ENCODE measurements at regions not wholly inside any gene's neighbourhood (a gene's known extent, or its start where the extent isn't known, plus 50 kb on each side); places are given as distances from the start of the nearest gene placed in this dataset.

DNA sequence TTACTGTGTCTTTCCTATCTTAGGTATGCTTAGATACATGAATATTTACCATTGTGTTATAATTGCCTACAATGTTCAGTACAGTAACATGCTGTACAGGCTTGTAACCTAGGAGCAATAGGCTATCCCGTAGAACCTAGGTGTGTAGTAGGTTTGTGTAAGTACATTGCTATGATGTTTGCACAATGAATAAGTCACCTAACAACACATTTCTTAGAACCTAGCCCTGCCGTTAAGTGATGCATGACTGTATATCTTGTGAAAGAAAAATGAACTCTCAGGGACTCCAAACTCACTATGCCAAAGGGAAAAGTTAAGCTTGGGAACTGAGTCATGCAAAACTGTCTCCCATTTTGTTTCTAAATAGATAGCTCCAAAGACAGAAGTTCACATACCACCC is 91.5 kb upstream of the ACP3 start:
- no peaks in the 10 kb centered on the region for H3K27me3 ChIP-seq (ENCODE audit: low read length)
- H3K36me3 ChIP-seq (ENCODE audit: low read length): no peaks in the 10 kb centered on the region
- no peaks in the 10 kb centered on the region for H4K20me1 ChIP-seq (ENCODE audit: low read depth, low read length)
- H2AFZ ChIP-seq (ENCODE audit: low read depth, low read length, severe bottlenecking): no peak overlapping the region
- H3K9me3 ChIP-seq (ENCODE audit: insufficient read depth, low read length): no peaks in the 10 kb centered on the region
- H3K4me2 ChIP-seq (ENCODE audit: low read depth, low read length, poor library complexity, severe bottlenecking): no peak overlapping the region
- no peaks in the 10 kb centered on the region for H3F3A ChIP-seq (ENCODE audit: insufficient read depth)
- TF ChIP-seq, protein P1, sequence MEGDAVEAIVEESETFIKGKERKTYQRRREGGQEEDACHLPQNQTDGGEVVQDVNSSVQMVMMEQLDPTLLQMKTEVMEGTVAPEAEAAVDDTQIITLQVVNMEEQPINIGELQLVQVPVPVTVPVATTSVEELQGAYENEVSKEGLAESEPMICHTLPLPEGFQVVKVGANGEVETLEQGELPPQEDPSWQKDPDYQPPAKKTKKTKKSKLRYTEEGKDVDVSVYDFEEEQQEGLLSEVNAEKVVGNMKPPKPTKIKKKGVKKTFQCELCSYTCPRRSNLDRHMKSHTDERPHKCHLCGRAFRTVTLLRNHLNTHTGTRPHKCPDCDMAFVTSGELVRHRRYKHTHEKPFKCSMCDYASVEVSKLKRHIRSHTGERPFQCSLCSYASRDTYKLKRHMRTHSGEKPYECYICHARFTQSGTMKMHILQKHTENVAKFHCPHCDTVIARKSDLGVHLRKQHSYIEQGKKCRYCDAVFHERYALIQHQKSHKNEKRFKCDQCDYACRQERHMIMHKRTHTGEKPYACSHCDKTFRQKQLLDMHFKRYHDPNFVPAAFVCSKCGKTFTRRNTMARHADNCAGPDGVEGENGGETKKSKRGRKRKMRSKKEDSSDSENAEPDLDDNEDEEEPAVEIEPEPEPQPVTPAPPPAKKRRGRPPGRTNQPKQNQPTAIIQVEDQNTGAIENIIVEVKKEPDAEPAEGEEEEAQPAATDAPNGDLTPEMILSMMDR (IDR thresholded peaks at IDR 0.05; ENCODE audit: insufficient read depth, low read length, poor library complexity, severe bottlenecking): no peak
- no peak for TF ChIP-seq EZH2phosphoT487 (conservative IDR thresholded peaks at IDR 0.05; ENCODE audit: low read length)
- no peak overlapping the region for H3K9ac ChIP-seq (ENCODE audit: low read length)
- H3K4me3 ChIP-seq (ENCODE audit: insufficient read depth, low read length, poor library complexity, severe bottlenecking): no peak overlapping the region
- H3K79me2 ChIP-seq (ENCODE audit: insufficient read depth, low read length): no peaks in the 10 kb centered on the region
- H3K9me2 ChIP-seq (replicated peaks; ENCODE audit: insufficient read depth, low read length): no peaks in the 10 kb centered on the region
- no peak overlapping the region for H3K27ac ChIP-seq (ENCODE audit: low read depth, low read length)

DNA sequence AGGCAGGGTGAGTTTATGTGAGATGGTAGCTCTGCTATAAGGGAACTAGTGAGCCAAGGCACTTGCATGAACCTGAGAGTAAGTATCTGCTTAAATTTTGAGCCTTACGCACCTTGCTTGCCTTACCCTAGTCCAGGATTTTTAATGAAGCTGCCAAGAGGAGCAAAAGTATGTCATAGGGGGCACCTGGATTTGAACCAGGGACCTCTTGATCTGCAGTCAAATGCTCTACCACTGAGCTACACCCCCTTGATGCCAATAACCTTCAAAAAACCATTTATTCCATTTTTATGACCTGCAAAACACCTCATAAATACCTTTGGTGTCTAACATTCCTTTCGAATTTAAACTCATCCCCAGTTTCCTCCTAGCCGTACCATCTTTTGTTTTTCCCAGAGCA is 88.3 kb upstream of the ACP3 start:
- TF ChIP-seq, protein P1 (IDR thresholded peaks at IDR 0.05; ENCODE audit: insufficient read depth, low read length, poor library complexity, severe bottlenecking): no peak
- no peak for TF ChIP-seq EZH2phosphoT487 (conservative IDR thresholded peaks at IDR 0.05; ENCODE audit: low read length)
- Histone ChIP-seq H3K27ac (ENCODE audit: low read depth, low read length) (no peak overlapping the region), H2AFZ (ENCODE audit: low read depth, low read length, severe bottlenecking) (no peak overlapping the region), H3K4me2 (ENCODE audit: low read depth, low read length, poor library complexity, severe bottlenecking) (no peak overlapping the region), H3K4me3 (ENCODE audit: insufficient read depth, low read length, poor library complexity, severe bottlenecking) (no peak overlapping the region), H3F3A (ENCODE audit: insufficient read depth) (no peaks in the 10 kb centered on the region), H3K9me2 (replicated peaks; ENCODE audit: insufficient read depth, low read length) (no peaks in the 10 kb centered on the region), H3K36me3 (ENCODE audit: low read length) (no peaks in the 10 kb centered on the region), H3K27me3 (ENCODE audit: low read length) (no peaks in the 10 kb centered on the region), H4K20me1 (ENCODE audit: low read depth, low read length) (no peaks in the 10 kb centered on the region), H3K9ac (ENCODE audit: low read length) (no peak overlapping the region), H3K79me2 (ENCODE audit: insufficient read depth, low read length) (no peaks in the 10 kb centered on the region), H3K9me3 (ENCODE audit: insufficient read depth, low read length) (no peaks in the 10 kb centered on the region)

DNA sequence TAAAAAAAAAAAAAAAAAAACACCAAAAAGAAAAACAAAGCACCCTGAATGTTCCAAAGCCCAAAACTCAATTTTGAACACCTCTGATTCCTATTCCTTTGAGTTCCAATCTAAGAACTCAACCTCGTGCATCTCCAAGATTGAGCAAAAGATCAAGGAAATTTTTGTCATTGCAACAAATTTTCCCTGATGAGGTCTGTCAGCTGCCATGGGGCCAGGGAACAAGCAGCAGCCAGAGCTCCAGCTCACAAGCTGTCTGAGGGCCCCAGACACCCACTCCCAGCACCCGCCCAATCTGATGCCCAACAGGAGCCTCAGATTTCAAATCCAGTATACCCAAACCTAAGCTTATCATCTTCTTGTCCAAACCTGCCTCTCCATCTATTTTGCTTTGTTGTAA is 87.6 kb upstream of the ACP3 start:
- Histone ChIP-seq H3K4me3 (ENCODE audit: insufficient read depth, low read length, poor library complexity, severe bottlenecking) (no peak overlapping the region), H3K9me2 (replicated peaks; ENCODE audit: insufficient read depth, low read length) (no peaks in the 10 kb centered on the region), H3K9ac (ENCODE audit: low read length) (no peak overlapping the region), H3K27ac (ENCODE audit: low read depth, low read length) (no peak overlapping the region), H3K27me3 (ENCODE audit: low read length) (no peaks in the 10 kb centered on the region), H4K20me1 (ENCODE audit: low read depth, low read length) (no peaks in the 10 kb centered on the region), H3K4me2 (ENCODE audit: low read depth, low read length, poor library complexity, severe bottlenecking) (no peak overlapping the region), H3F3A (ENCODE audit: insufficient read depth) (no peaks in the 10 kb centered on the region), H2AFZ (ENCODE audit: low read depth, low read length, severe bottlenecking) (no peak overlapping the region), H3K9me3 (ENCODE audit: insufficient read depth, low read length) (no peaks in the 10 kb centered on the region), H3K36me3 (ENCODE audit: low read length) (no peaks in the 10 kb centered on the region), H3K79me2 (ENCODE audit: insufficient read depth, low read length) (no peaks in the 10 kb centered on the region)
- no peak for TF ChIP-seq EZH2phosphoT487 (conservative IDR thresholded peaks at IDR 0.05; ENCODE audit: low read length)
- TF ChIP-seq, protein P1 (IDR thresholded peaks at IDR 0.05; ENCODE audit: insufficient read depth, low read length, poor library complexity, severe bottlenecking): no peak

All from SU-DHL-6 (cell line).